GM23338 (cell line): ENCODE measurements at regions not wholly inside any gene's neighbourhood (a gene's known extent, or its start where the extent isn't known, plus 50 kb on each side); places are given as distances from the start of the nearest gene placed in this dataset.

Experiments used
- ATAC-seq: fragments of 200-7000 bp; cut with Tn5 transposase; 3 replicates; pipeline ENCODE4 v1.9.1; 2020
- DNase-seq: peaks from one replicate; pipeline ENCODE4 v3.0.0-alpha.2; 2015; ENCODE audit warnings: low spot score
- H2AFZ ChIP-seq: fragments of 200-600 bp; sonication (generic); 2 replicates; pipeline ENCODE4 v1.8.0; 2016; ENCODE audit warnings: antibody characterized with exemption, mild to moderate bottlenecking, moderate library complexity
- H3F3A ChIP-seq: fragments of 200-600 bp; sonication (generic); replicated peaks from 2 replicates; pipeline ENCODE4 v1.8.0; 2017; ENCODE audit warnings: antibody characterized with exemption, mixed run types, low read depth
- H3K27ac ChIP-seq: fragments of 200-600 bp; sonication (generic); 2 replicates; pipeline ENCODE4 v1.6.1; 2016; ENCODE audit warnings: low read depth
- H3K27me3 ChIP-seq: fragments of 200-600 bp; sonication (generic); 2 replicates; pipeline ENCODE4 v1.8.0; 2016; ENCODE audit warnings: mild to moderate bottlenecking, mixed run types, moderate library complexity; ENCODE audit not compliant: insufficient read depth
- H3K36me3 ChIP-seq: fragments of 200-600 bp; sonication (generic); 2 replicates; pipeline ENCODE4 v1.8.0; 2016; ENCODE audit warnings: mild to moderate bottlenecking; ENCODE audit not compliant: insufficient read depth
- H3K4me1 ChIP-seq: fragments of 200-600 bp; sonication (generic); 2 replicates; pipeline ENCODE4 v1.8.0; 2016; ENCODE audit warnings: mild to moderate bottlenecking, moderate library complexity; ENCODE audit not compliant: insufficient read depth
- H3K4me2 ChIP-seq: fragments of 200-600 bp; sonication (generic); 2 replicates; pipeline ENCODE4 v1.7.1; 2017; ENCODE audit warnings: mixed run types
- H3K4me3 ChIP-seq: fragments of 200-600 bp; sonication (generic); 2 replicates; pipeline ENCODE4 v1.6.1; 2016; ENCODE audit warnings: mixed run types
- H3K79me2 ChIP-seq: fragments of 200-600 bp; sonication (generic); replicated peaks from 2 replicates; pipeline ENCODE4 v1.8.0; 2017; ENCODE audit warnings: mild to moderate bottlenecking; ENCODE audit not compliant: insufficient read depth
- H3K9me2 ChIP-seq: fragments of 200-600 bp; sonication (generic); 2 replicates; pipeline ENCODE4 v1.8.0; 2017; ENCODE audit not compliant: insufficient read depth
- H4K20me1 ChIP-seq: fragments of 200-600 bp; sonication (generic); replicated peaks from 2 replicates; pipeline ENCODE4 v1.8.0; 2017; ENCODE audit warnings: mild to moderate bottlenecking; ENCODE audit not compliant: insufficient read depth
- H3K27ac Mint-ChIP-seq: 2 replicates; pipeline ENCODE4 v1.8.0; 2020; ENCODE audit warnings: inconsistent platforms, mild to moderate bottlenecking, moderate library complexity, mixed read lengths
- H3K27me3 Mint-ChIP-seq: 3 replicates; pipeline ENCODE4 v1.8.0; 2022; ENCODE audit warnings: low read depth, mild to moderate bottlenecking, moderate library complexity, mixed read lengths, inconsistent platforms; ENCODE audit not compliant: insufficient read depth, poor library complexity
- H3K36me3 Mint-ChIP-seq: 3 replicates; pipeline ENCODE4 v1.8.0; 2021; ENCODE audit warnings: low read depth, mild to moderate bottlenecking, inconsistent platforms, moderate library complexity, mixed read lengths
- H3K4me1 Mint-ChIP-seq: 3 replicates; pipeline ENCODE4 v1.8.0; 2020; ENCODE audit warnings: mild to moderate bottlenecking, inconsistent platforms, mixed read lengths
- H3K4me3 Mint-ChIP-seq: 3 replicates; pipeline ENCODE4 v1.8.0; 2021; ENCODE audit warnings: moderate library complexity, mild to moderate bottlenecking, inconsistent platforms, mixed read lengths
- H3K9me3 Mint-ChIP-seq: 3 replicates; pipeline ENCODE4 v1.8.0; 2020; ENCODE audit warnings: moderate library complexity, mild to moderate bottlenecking, inconsistent platforms, mixed read lengths
- CREB1 ChIP-seq: fragments of 250-450 bp; sonication (Bioruptor Pico); IDR thresholded peaks from 2 replicates; pipeline ENCODE4 v1.5.0; 2020; ENCODE audit warnings: low read depth, mild to moderate bottlenecking, moderate library complexity
- EZH2 ChIP-seq: fragments of 200-600 bp; sonication (generic); IDR thresholded peaks from one replicate; pipeline ENCODE4 v1.8.0; 2017; ENCODE audit warnings: antibody characterized with exemption, mild to moderate bottlenecking, low read depth; ENCODE audit not compliant: unreplicated experiment
- EZH2phosphoT487 ChIP-seq: fragments of 200-600 bp; sonication (generic); IDR thresholded peaks from one replicate; pipeline ENCODE4 v1.8.1; 2018; ENCODE audit warnings: antibody characterized with exemption; ENCODE audit not compliant: unreplicated experiment
- JUNB ChIP-seq: IDR thresholded peaks from one replicate; pipeline ENCODE4 v1.6.1; 2016; ENCODE audit warnings: antibody characterized with exemption; ENCODE audit not compliant: unreplicated experiment
- NANOG ChIP-seq: IDR thresholded peaks from 2 replicates; pipeline ENCODE4 v1.6.1; 2016; ENCODE audit warnings: antibody characterized with exemption, borderline replicate concordance
- POLR2AphosphoS5 ChIP-seq: IDR thresholded peaks from 2 replicates; pipeline ENCODE4 v1.6.1; 2016; ENCODE audit warnings: antibody characterized with exemption, low read depth
- STAT1 ChIP-seq: IDR thresholded peaks from one replicate; pipeline ENCODE4 v1.6.1; 2016; ENCODE audit warnings: antibody characterized with exemption; ENCODE audit not compliant: unreplicated experiment
- ZNF114 ChIP-seq: fragments of 250-450 bp; sonication (Bioruptor Pico); IDR thresholded peaks from 2 replicates; pipeline ENCODE4 v1.5.0; 2020; ENCODE audit warnings: mild to moderate bottlenecking, moderate library complexity
- ZNF331 ChIP-seq: fragments of 250-450 bp; sonication (Bioruptor Pico); IDR thresholded peaks from 2 replicates; pipeline ENCODE4 v1.5.0; 2020; ENCODE audit warnings: low read depth, mild to moderate bottlenecking, moderate library complexity
- TF ChIP-seq, protein P1 (sequence below), 2 experiments: fragments of 200-600 bp in 1 of 2; sonication (generic) in 1 of 2; conservative IDR thresholded peaks; 2 replicates each; pipeline versions ENCODE4 v1.5.1 to v1.6.1; 2016 to 2017; ENCODE audit warnings: antibody characterized with exemption in 2 of 2, low read depth in 2 of 2, mild to moderate bottlenecking in 2 of 2, moderate library complexity in 1 of 2
- TF ChIP-seq, protein P2 (sequence below): IDR thresholded peaks from one replicate; pipeline ENCODE4 v1.6.1; 2018; ENCODE audit warnings: antibody characterized with exemption; ENCODE audit not compliant: unreplicated experiment
- TF ChIP-seq, protein P3 (sequence below): fragments of 250-450 bp; sonication (Bioruptor Pico); IDR thresholded peaks from 2 replicates; pipeline ENCODE4 v1.5.0; 2020; ENCODE audit warnings: mild to moderate bottlenecking, moderate library complexity
- TF ChIP-seq, protein P4 (sequence below): IDR thresholded peaks from 2 replicates; pipeline ENCODE4 v1.6.1; 2016; ENCODE audit warnings: antibody characterized with exemption

DNA sequence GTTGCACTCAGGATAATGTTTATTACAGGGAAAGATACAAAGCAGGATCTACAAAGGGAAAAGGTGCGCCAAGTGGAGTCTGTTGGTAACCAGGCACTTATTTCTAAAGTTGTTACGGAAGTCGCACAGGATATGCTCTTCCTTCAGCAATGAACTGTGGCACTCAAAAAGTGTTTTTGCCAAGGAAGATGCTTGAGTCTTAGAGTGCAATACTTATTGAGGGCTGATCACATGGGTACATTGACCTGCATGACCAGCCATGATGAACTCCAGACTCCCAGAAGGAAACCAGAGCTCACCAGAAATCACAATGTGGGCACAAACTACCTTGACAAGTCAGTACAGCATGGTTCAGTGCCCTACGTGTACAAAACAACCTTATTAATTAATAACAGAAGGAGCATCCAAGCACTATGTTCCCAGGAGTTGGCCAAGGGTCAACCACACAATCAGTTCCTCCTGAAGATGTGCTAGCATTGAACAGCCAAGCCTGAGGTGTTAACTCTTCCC, 270.7 kb upstream of the TFAP2D start:
- peaks cover 16% of the 10 kb centered on the region; the same call in 1 of the 2 replicates for H3K4me1 ChIP-seq
- no peak overlapping the region for H3K4me3 Mint-ChIP-seq
- no peaks in the 10 kb centered on the region for H3K36me3 ChIP-seq
- H3K27ac Mint-ChIP-seq = no peak overlapping the region
- no peaks in the 10 kb centered on the region for H3K27me3 Mint-ChIP-seq
- 0 out of 2 replicates have a peak, but pooled peaks cover 3% of the 10 kb centered on the region for H3K9me2 ChIP-seq
- no peaks in the 10 kb centered on the region for H3K27me3 ChIP-seq
- no peaks in the 10 kb centered on the region for H3K36me3 Mint-ChIP-seq
- ATAC-seq (no peak), DNase-seq (no peak)
- H3K9me3 Mint-ChIP-seq = no peaks in the 10 kb centered on the region
- no peak overlapping the region for H3K4me3 ChIP-seq
- no peaks in the 10 kb centered on the region for H3F3A ChIP-seq
- no peak overlapping the region for H3K27ac ChIP-seq
- peaks cover 16% of the 10 kb centered on the region for H3K4me1 Mint-ChIP-seq
- H3K79me2 ChIP-seq = no peaks in the 10 kb centered on the region
- H2AFZ ChIP-seq = no peak overlapping the region
- no peak overlapping the region for H3K4me2 ChIP-seq
- TF ChIP-seq POLR2AphosphoS5 = no peak
- no peak for TF ChIP-seq NANOG
- TF ChIP-seq, protein P1, sequence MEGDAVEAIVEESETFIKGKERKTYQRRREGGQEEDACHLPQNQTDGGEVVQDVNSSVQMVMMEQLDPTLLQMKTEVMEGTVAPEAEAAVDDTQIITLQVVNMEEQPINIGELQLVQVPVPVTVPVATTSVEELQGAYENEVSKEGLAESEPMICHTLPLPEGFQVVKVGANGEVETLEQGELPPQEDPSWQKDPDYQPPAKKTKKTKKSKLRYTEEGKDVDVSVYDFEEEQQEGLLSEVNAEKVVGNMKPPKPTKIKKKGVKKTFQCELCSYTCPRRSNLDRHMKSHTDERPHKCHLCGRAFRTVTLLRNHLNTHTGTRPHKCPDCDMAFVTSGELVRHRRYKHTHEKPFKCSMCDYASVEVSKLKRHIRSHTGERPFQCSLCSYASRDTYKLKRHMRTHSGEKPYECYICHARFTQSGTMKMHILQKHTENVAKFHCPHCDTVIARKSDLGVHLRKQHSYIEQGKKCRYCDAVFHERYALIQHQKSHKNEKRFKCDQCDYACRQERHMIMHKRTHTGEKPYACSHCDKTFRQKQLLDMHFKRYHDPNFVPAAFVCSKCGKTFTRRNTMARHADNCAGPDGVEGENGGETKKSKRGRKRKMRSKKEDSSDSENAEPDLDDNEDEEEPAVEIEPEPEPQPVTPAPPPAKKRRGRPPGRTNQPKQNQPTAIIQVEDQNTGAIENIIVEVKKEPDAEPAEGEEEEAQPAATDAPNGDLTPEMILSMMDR (conservative IDR thresholded peaks at IDR 0.05; ENCODE audit: low read depth in 2 of 2) = no peak
- TF ChIP-seq, protein P2, sequence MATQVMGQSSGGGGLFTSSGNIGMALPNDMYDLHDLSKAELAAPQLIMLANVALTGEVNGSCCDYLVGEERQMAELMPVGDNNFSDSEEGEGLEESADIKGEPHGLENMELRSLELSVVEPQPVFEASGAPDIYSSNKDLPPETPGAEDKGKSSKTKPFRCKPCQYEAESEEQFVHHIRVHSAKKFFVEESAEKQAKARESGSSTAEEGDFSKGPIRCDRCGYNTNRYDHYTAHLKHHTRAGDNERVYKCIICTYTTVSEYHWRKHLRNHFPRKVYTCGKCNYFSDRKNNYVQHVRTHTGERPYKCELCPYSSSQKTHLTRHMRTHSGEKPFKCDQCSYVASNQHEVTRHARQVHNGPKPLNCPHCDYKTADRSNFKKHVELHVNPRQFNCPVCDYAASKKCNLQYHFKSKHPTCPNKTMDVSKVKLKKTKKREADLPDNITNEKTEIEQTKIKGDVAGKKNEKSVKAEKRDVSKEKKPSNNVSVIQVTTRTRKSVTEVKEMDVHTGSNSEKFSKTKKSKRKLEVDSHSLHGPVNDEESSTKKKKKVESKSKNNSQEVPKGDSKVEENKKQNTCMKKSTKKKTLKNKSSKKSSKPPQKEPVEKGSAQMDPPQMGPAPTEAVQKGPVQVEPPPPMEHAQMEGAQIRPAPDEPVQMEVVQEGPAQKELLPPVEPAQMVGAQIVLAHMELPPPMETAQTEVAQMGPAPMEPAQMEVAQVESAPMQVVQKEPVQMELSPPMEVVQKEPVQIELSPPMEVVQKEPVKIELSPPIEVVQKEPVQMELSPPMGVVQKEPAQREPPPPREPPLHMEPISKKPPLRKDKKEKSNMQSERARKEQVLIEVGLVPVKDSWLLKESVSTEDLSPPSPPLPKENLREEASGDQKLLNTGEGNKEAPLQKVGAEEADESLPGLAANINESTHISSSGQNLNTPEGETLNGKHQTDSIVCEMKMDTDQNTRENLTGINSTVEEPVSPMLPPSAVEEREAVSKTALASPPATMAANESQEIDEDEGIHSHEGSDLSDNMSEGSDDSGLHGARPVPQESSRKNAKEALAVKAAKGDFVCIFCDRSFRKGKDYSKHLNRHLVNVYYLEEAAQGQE = no peak
- TF ChIP-seq, protein P3, sequence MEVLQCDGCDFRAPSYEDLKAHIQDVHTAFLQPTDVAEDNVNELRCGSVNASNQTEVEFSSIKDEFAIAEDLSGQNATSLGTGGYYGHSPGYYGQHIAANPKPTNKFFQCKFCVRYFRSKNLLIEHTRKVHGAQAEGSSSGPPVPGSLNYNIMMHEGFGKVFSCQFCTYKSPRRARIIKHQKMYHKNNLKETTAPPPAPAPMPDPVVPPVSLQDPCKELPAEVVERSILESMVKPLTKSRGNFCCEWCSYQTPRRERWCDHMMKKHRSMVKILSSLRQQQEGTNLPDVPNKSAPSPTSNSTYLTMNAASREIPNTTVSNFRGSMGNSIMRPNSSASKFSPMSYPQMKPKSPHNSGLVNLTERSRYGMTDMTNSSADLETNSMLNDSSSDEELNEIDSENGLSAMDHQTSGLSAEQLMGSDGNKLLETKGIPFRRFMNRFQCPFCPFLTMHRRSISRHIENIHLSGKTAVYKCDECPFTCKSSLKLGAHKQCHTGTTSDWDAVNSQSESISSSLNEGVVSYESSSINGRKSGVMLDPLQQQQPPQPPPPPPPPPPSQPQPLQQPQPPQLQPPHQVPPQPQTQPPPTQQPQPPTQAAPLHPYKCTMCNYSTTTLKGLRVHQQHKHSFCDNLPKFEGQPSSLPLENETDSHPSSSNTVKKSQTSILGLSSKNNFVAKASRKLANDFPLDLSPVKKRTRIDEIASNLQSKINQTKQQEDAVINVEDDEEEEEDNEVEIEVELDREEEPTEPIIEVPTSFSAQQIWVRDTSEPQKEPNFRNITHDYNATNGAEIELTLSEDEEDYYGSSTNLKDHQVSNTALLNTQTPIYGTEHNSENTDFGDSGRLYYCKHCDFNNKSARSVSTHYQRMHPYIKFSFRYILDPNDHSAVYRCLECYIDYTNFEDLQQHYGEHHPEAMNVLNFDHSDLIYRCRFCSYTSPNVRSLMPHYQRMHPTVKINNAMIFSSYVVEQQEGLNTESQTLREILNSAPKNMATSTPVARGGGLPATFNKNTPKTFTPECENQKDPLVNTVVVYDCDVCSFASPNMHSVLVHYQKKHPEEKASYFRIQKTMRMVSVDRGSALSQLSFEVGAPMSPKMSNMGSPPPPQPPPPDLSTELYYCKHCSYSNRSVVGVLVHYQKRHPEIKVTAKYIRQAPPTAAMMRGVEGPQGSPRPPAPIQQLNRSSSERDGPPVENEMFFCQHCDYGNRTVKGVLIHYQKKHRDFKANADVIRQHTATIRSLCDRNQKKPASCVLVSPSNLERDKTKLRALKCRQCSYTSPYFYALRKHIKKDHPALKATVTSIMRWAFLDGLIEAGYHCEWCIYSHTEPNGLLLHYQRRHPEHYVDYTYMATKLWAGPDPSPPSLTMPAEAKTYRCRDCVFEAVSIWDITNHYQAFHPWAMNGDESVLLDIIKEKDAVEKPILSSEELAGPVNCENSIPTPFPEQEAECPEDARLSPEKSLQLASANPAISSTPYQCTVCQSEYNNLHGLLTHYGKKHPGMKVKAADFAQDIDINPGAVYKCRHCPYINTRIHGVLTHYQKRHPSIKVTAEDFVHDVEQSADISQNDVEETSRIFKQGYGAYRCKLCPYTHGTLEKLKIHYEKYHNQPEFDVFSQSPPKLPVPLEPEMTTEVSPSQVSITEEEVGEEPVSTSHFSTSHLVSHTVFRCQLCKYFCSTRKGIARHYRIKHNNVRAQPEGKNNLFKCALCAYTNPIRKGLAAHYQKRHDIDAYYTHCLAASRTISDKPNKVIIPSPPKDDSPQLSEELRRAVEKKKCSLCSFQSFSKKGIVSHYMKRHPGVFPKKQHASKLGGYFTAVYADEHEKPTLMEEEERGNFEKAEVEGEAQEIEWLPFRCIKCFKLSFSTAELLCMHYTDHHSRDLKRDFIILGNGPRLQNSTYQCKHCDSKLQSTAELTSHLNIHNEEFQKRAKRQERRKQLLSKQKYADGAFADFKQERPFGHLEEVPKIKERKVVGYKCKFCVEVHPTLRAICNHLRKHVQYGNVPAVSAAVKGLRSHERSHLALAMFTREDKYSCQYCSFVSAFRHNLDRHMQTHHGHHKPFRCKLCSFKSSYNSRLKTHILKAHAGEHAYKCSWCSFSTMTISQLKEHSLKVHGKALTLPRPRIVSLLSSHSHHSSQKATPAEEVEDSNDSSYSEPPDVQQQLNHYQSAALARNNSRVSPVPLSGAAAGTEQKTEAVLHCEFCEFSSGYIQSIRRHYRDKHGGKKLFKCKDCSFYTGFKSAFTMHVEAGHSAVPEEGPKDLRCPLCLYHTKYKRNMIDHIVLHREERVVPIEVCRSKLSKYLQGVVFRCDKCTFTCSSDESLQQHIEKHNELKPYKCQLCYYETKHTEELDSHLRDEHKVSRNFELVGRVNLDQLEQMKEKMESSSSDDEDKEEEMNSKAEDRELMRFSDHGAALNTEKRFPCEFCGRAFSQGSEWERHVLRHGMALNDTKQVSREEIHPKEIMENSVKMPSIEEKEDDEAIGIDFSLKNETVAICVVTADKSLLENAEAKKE (CRISPR knock-in tag) = no peak
- TF ChIP-seq, protein P4, sequence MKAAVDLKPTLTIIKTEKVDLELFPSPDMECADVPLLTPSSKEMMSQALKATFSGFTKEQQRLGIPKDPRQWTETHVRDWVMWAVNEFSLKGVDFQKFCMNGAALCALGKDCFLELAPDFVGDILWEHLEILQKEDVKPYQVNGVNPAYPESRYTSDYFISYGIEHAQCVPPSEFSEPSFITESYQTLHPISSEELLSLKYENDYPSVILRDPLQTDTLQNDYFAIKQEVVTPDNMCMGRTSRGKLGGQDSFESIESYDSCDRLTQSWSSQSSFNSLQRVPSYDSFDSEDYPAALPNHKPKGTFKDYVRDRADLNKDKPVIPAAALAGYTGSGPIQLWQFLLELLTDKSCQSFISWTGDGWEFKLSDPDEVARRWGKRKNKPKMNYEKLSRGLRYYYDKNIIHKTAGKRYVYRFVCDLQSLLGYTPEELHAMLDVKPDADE = no peak
- TF ChIP-seq ZNF331 (CRISPR knock-in tag) = no peak
- TF ChIP-seq STAT1 = no peak
- TF ChIP-seq EZH2 = no peak
- TF ChIP-seq EZH2phosphoT487 = no peak
- TF ChIP-seq CREB1 (CRISPR knock-in tag) = no peak
- no peak for TF ChIP-seq ZNF114 (CRISPR knock-in tag)
- TF ChIP-seq JUNB = no peak
- H4K20me1 ChIP-seq = no peaks in the 10 kb centered on the region
